ENCODE measurements at regions not wholly inside any gene's neighbourhood (a gene's known extent, or its start where the extent isn't known, plus 50 kb on each side); places are given as distances from the start of the nearest gene placed in this dataset.

- in situ Hi-C loops (cut with MboI; ENCODE audit: low sequenced_read_pairs in 4 of 4) (no loop called here), intact Hi-C loops (cut with DNase I; ENCODE audit: low total_unique reads) (no loop called here)
- TF ChIP-seq, protein P1, sequence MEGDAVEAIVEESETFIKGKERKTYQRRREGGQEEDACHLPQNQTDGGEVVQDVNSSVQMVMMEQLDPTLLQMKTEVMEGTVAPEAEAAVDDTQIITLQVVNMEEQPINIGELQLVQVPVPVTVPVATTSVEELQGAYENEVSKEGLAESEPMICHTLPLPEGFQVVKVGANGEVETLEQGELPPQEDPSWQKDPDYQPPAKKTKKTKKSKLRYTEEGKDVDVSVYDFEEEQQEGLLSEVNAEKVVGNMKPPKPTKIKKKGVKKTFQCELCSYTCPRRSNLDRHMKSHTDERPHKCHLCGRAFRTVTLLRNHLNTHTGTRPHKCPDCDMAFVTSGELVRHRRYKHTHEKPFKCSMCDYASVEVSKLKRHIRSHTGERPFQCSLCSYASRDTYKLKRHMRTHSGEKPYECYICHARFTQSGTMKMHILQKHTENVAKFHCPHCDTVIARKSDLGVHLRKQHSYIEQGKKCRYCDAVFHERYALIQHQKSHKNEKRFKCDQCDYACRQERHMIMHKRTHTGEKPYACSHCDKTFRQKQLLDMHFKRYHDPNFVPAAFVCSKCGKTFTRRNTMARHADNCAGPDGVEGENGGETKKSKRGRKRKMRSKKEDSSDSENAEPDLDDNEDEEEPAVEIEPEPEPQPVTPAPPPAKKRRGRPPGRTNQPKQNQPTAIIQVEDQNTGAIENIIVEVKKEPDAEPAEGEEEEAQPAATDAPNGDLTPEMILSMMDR (IDR thresholded peaks at IDR 0.05 in 4 of 5, conservative IDR thresholded peaks at IDR 0.05 in 1 of 5) = no peak
- no peak for TF ChIP-seq POLR2A (IDR thresholded peaks at IDR 0.05)
- no peak for DNase-seq
- no peak for ATAC-seq
- no peak overlapping the region for H3K27ac ChIP-seq
- H3K9me3 ChIP-seq = peaks cover 0 to 6% (median 3%) of the 10 kb centered on the region in 3 donors
- H3K4me1 ChIP-seq = no peaks in the 10 kb centered on the region
- no peaks in the 10 kb centered on the region for H3K27me3 ChIP-seq
- no peaks in the 10 kb centered on the region for H3K36me3 ChIP-seq
- H3K4me3 ChIP-seq = no peak overlapping the region
These were observed 134.4 kb downstream of the BMS1 start for GRCh38 chr10:42916974-42917373.

- H3K27ac ChIP-seq = no peak overlapping the region
- DNase-seq (no peak), ATAC-seq (no peak)
- intact Hi-C loops (cut with DNase I; ENCODE audit: low total_unique reads) (no loop called here), in situ Hi-C loops (cut with MboI; ENCODE audit: low sequenced_read_pairs in 4 of 4) (no loop called here)
- no peaks in the 10 kb centered on the region for H3K27me3 ChIP-seq
- no peaks in the 10 kb centered on the region for H3K36me3 ChIP-seq
- peaks cover 0 to 6% (median 3%) of the 10 kb centered on the region in 3 donors for H3K9me3 ChIP-seq
- TF ChIP-seq POLR2A (IDR thresholded peaks at IDR 0.05) = no peak
- TF ChIP-seq, protein P1 (IDR thresholded peaks at IDR 0.05 in 4 of 5, conservative IDR thresholded peaks at IDR 0.05 in 1 of 5) = no peak
- H3K4me1 ChIP-seq = no peaks in the 10 kb centered on the region
- no peak overlapping the region for H3K4me3 ChIP-seq
These were observed 135.2 kb downstream of the BMS1 start for GRCh38 chr10:42917821-42918220.

DNA sequence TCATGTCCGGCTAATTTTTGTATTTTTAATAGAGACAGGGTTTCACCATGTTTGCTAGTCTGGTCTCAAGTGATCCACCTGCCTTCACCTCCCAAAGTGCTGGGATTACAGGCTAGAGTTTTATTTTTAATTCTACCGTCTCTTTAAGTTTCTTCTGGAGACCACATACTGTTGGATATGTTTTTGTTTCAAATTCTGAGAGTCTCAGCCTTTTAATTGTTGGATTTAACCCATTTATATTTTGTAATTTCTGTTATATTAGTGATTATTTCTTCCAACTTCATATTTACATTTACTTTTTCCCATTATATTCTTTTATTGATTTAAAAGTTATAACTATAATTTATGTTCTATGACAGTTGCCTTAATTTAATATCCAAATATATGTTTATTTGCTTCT lies 139.4 kb downstream of the BMS1 start:
- H3K9me3 ChIP-seq = peaks cover 0 to 6% (median 3%) of the 10 kb centered on the region in 3 donors
- in situ Hi-C loops (cut with MboI; ENCODE audit: low sequenced_read_pairs in 4 of 4) = no loop called here
- no peak for ATAC-seq
- TF ChIP-seq, protein P1 (IDR thresholded peaks at IDR 0.05 in 4 of 5, conservative IDR thresholded peaks at IDR 0.05 in 1 of 5) = no peak
- TF ChIP-seq POLR2A (IDR thresholded peaks at IDR 0.05) = no peak
- no peaks in the 10 kb centered on the region for H3K36me3 ChIP-seq
- H3K27me3 ChIP-seq = no peaks in the 10 kb centered on the region
- no peak overlapping the region for H3K4me3 ChIP-seq
- no peak overlapping the region for H3K27ac ChIP-seq
- intact Hi-C loops (cut with DNase I; ENCODE audit: low total_unique reads) = no loop called here
- no peak for DNase-seq
- no peaks in the 10 kb centered on the region for H3K4me1 ChIP-seq

- TF ChIP-seq POLR2A (IDR thresholded peaks at IDR 0.05) = no peak
- TF ChIP-seq, protein P1 (IDR thresholded peaks at IDR 0.05 in 4 of 5, conservative IDR thresholded peaks at IDR 0.05 in 1 of 5) = no peak
- in situ Hi-C loops (cut with MboI; ENCODE audit: low sequenced_read_pairs in 4 of 4) = no loop called here
- no peaks in the 10 kb centered on the region for H3K27me3 ChIP-seq
- H3K9me3 ChIP-seq = peaks cover 0 to 3% (median 0%) of the 10 kb centered on the region in 3 donors
- ATAC-seq = no peak
- no peak overlapping the region for H3K27ac ChIP-seq
- intact Hi-C loops (cut with DNase I; ENCODE audit: low total_unique reads) = no loop called here
- H3K36me3 ChIP-seq = no peaks in the 10 kb centered on the region
- no peaks in the 10 kb centered on the region for H3K4me1 ChIP-seq
- no peak overlapping the region for H3K4me3 ChIP-seq
- DNase-seq = no peak
These were observed 141.9 kb downstream of the BMS1 start for GRCh38 chr10:42924484-42924883.

- in situ Hi-C loops (cut with MboI; ENCODE audit: low sequenced_read_pairs in 4 of 4) (no loop called here), intact Hi-C loops (cut with DNase I; ENCODE audit: low total_unique reads) (no loop called here)
- no peak for ATAC-seq
- H3K27ac ChIP-seq = no peak overlapping the region
- TF ChIP-seq, protein P1 (IDR thresholded peaks at IDR 0.05 in 4 of 5, conservative IDR thresholded peaks at IDR 0.05 in 1 of 5) = no peak
- no peak for TF ChIP-seq POLR2A (IDR thresholded peaks at IDR 0.05)
- no peak for DNase-seq
- H3K9me3 ChIP-seq = peaks cover 0 to under 1% (median 0%) of the 10 kb centered on the region in 3 donors
- no peak overlapping the region for H3K4me3 ChIP-seq
- H3K4me1 ChIP-seq = no peaks in the 10 kb centered on the region
- H3K27me3 ChIP-seq = peaks cover 6 to 8% (median 6%) of the 10 kb centered on the region in 3 donors
- H3K36me3 ChIP-seq = no peaks in the 10 kb centered on the region
These were observed 144.2 kb downstream of the BMS1 start for GRCh38 chr10:42926843-42927242.
